ENCODE measurements at regions not wholly inside any gene's neighbourhood (a gene's known extent, or its start where the extent isn't known, plus 50 kb on each side); places are given as distances from the start of the nearest gene placed in this dataset.

- DNase-seq: no peak
Measured at GRCh38 chr20:48291896-48292295, 506.6 kb upstream of the SULF2 start.

DNA sequence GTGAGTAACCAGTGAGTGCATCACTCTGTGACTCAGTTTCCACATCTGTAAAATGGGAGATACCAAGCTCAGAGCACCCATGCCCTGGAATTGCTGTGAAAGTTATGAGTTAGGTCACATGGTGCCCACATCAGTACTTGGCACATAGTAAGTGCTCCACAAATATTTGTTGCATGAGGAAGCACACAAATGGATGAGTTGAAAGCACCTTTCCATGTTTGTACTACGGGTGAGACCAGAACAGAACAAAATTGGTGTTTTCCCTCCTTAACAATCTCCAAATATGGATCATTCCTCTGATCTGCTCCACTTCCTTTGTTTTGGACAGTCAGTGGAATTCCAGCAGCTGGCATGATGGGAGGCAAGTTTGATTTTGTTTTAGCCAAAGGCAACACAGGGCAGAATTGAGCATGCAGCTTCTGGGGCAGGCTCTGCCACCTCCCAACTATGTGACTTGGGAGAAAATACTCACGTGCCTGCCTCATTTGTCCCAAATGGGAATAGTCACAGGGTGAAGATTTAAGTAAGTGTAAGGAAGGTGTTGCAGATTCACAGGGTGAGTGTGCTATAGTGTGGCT lies 503.7 kb upstream of the SULF2 start:
- no peak for DNase-seq

DNA sequence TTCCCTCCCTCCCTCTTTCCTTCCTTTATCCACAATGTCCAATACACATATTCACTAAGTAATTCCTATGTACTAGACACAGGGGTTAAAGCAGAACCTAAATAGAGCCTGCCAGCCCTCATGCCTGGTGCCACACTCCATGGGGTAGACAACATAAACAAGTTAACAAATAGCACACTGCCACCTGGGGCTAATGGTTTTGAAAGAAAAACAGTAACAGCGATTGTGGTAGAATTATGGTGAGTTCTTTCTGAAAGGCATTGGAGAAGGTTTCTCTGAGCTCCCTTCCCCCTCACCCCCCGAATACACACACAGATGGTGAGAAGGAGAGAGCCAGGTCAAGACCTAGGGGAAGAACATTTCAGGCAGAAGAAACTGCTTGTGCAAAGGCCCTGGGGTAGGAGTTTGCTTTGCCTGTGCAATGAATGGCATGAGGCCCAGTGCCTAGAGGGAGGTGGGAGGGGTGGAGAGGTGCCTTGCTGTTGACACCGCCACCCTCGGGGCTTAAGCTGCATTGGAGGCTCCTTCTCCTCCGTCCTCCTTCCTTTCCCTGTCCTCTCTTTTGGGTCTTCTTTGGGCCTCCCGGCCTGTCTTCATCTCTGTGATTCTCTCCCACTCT lies 502.4 kb upstream of the SULF2 start:
- no peak for DNase-seq

- DNase-seq: no peak
Measured at GRCh38 chr20:48287021-48287494, 501.8 kb upstream of the SULF2 start.

DNA sequence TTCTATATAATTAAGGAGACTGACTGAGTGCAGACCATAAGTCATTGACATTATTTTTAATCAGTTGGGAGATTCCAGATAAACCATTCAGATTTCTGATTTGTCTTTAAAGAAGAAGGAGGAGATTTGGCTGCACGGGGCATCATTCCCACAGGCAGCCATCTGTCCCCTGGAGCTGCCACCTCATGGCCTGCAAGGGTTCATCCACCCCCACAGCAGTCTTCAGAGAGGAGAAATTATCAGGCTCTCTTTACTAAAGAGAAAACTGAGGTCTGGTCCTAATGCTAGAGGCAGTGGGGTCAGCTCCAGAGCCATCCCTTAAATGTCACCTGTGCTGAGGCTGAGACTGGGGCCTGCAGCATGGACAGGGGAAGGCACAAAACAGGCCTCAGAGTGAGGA lies 501.3 kb upstream of the SULF2 start:
- no peak for DNase-seq

DNA sequence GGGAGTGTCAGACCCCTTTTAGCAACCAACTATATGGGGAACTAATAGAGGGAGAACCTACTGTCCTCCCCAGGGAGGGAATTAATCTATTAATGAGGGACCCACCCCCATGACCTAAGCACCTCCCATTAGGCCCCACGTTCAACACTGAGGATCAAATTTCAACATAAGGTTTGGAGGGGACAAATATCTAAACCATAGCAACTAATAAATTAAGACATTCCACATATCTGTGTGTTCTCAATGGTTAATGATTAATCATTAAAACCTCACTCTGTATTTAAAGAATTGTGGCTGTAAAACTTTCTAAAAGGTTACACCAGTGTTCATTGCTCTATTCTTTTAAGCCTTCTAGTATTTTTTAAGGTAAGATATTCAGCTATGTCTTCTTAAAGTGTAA lies 500.4 kb upstream of the SULF2 start:
- no peak for DNase-seq

DNA sequence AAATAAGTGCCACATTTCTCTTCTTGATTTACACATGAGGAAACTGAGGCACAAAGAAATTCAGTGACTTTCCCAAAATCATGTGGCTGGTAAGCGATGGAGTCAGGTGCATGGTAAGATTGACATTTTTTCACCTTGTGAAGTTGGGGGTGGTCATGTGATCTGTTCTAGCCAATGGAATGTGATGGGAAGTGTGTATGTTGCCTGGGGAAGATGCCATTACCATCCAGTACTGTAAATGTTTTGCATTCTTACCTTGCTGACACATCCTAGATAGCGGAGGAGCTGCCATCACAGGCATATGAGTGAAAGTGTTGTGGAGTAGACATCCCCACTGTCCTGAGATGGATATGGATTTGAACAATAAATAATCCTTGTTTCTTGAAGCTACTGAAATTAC lies 499.6 kb upstream of the SULF2 start:
- no peak for DNase-seq

- DNase-seq: no peak
Measured at GRCh38 chr20:48284315-48284714, 499.0 kb upstream of the SULF2 start.

GRCh38 chr20:48283470-48284110 lies 498.3 kb upstream of the SULF2 start:
- DNase-seq: no peak

DNA sequence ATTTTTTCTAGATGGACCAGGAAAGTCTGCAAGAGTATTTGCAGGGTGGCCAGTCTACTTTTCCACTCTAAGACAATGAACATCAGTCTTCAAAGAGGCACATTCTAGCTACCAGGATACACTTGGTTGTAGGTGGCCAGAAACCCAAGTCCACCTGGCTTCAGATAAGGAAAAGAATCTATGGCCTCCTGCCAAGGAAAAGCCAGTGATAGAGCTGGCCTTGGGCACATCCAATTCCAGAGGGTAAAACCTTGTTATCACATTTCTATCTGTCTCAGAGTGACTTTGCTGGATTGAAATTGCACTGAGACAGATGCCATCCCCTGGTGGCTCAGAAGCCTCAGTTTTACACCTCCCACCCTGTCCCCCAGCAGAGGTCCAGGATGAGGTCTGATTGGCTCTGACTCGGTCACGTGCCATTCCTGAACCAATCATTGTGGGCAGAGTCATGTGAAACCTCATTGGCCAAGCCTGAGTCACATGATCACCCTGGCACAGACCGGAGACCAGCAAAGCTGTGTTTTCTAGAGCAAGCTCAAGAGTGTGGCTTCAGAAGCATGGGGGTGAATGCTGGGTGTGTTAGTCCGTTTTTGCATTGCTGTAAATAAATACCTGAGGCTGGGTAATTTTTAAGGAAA lies 497.4 kb upstream of the SULF2 start:
- no peak for DNase-seq

DNA sequence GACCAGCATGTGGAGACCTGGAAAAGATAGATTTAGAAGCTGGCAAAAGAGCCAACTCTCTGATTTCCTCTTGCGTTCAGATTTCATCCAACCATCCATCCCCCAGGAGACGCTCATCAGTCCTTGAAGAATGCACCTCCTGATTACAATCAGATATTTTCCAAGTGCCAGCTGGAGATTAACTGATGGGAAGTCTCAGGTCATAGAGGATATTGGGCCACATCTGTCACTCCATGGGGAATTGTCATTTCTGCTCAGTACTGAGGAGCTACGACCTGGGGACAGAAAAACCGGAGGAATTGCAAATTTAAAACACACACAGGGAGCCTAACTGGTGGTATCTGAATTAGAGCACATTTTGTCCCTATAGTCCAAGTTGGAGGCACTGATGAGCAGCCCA lies 496.2 kb upstream of the SULF2 start:
- DNase-seq: no peak

DNA sequence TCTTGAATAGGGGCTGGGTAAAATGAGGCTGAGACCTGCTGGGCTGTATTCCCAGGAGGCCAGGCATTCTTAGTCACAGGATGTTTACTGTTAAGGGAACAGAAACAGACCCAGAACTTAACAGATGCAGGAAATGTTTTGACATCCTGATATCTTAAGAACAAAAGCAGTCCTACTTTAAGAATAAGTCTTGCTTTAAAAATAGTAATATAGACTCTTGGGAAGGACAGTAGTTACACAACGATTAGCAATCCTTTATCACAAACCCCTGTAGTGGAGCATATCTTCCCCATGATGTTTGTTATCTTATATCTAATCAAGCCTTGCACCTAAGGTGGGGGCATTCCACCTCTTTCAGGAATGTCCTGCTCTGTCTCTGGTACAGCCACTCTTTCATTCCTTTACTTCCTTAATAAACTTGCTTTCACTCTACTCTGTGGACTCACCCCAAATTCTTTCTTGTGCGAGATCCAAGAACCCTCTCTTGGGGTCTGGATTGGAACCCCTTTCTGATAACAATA lies 493.7 kb upstream of the SULF2 start:
- no peak for DNase-seq

- no peak for DNase-seq
Measured at GRCh38 chr20:48277266-48277665, 492.0 kb upstream of the SULF2 start.

DNA sequence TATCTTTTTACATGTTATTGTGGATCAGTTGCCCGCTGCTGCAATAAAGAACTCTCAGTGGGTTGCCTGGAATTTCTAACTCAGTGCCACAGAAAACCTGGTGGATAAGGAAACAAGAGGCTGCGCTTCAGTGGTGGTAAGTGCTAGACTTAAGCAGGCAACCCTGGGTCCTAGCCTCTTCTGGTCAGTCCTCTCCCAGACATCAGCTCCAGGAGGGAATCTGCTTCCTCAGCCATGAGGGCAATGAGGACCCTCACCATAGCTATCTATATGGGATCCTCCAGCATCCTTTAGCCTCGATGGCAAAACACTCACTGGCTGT lies 490.7 kb upstream of the SULF2 start:
- DNase-seq: no peak

DNA sequence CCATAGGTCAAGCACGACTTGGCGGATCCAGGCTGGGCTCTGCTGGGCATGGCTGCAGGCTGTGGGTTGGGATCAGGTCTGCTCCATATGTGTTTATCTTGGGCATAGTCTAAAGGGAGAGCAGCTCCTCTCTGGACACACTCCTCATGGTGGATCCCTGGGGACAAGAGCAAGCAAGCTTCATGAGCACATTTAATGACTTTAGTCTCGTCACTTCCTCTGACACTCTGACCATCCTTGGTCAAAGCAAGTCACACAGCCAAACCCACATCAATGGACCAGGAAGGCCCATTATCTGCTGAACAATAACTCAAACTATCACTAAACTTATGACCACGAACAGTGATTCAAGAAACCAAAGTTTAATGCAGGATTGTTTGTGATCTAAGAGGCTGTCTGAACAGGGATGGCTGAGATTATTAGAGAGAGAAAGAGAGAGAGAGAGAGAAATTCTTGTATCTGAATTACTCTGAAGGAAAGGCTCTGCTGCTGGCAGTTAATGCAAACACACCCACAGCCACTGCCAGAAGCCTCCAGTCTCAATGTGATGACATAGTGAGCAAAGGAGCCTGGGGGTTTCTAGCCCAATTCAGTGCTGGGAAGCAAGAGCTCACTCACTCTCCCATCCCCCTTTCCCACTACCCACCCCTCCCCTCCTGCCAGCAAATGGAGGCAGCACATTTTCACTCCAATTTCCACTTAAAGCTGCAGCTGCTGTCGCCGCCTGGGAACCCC lies 490.2 kb upstream of the SULF2 start:
- no peak for DNase-seq

DNA sequence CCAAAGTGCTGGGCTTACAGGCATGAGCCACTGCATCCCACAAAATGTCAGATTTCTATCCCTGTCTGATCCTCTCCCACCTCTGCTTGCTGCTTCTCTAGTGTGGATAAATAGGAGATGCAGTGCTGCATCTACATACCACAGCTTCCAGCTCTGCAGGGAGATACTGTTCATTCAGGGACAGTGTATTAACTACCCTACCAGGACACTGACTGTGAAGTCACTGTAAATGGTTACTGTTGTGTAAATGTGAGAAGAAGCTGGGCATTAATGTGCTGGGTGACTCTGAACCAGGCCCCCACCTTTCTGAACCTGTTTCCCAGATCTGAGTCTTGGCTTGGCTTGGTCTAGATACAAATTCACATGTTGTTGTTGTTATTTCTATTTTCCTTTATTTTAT lies 488.6 kb upstream of the SULF2 start:
- no peak for DNase-seq

DNA sequence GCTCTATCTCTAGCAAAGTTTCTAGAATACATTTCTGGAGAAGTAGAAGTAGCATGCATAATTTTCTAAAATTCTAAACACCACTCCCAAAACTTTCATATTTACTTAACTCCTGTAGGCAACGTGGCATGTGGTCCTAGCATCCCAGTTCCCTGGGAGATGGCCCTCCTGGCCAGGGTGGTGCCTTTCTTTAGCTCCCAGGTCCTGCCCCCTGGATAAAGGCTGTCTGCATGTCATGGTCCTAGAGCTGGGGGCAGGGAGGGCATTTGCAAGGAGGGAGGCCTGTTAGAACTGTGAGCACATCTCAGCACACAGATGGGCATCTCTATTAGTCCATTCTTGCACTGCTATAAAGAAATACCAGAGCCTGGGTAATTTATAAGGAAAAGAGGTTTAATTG lies 485.6 kb upstream of the SULF2 start:
- DNase-seq: no peak

DNA sequence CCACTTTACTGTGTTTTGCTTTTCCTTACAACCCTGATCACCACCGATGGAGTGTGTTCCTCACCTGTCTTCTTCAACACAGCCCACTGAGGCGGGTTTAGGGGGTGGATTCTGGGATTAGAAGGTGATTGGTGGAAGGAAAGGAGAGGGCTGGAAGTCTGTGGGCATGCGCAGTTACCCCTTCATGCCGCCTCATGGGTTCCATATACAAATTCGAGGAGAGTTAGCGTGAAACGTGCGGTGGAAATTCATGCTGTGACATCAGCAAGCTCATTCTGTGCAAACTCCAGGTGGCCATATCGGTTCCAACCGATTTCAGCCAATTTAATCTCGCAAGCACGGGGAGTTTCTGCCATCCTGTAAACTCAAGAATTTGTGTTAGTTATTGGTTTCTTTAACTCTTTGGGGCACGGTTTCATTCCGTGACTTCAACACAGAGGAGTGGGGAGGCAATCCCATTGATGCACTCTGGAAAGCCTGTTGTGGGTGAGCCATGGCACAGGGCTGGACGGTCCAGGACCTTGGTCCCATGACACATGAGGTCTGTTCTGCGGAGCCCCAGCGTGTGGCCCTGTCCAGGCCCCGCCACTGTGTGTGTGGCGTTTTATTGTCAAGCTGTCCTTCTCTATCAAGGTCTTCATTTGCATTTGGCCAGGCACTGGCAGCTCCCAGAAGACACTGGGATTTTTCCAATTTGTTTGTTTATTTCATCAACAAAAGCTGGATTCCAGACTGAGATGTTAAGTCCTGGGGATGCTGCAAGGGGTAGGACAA lies 482.8 kb upstream of the SULF2 start:
- DNase-seq: no peak

DNA sequence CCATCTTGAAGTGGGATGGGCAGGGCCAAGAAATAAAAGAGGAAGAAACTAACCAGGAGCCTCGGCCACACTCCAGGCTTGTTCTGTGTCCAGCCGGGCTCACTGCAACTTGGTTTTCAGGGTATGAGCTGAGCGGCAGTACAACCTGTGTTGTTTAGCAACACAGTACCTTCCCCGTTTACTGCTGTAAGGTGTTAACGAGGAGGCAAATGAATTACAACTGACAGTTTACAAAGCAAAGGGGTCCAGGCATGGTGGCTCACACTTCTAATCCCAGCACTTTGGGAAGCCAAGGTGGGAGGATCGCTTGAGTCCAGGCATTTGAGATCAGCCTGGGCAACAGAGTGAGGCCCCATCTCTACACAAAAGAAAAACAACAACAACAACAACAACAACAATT lies 481.3 kb upstream of the SULF2 start:
- no peak for DNase-seq

DNA sequence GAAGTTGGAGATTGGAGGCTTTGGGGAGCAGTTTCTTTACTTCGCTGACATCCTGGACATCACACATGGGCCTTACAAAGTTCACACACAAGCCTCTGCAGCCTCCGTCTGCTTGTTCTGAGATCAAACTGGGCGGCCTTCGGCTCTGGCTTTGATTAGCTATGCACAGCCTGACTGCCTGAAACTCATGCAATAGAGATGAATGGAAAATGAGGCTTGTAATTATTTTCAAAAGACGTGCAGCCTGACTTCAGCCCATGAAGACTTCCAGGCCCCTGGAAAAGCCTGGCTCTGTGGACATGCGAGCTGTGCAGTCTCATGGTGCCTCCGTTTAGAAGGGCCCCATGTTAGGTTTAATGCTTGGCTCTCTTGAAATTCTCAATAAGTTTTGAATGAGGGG lies 480.5 kb upstream of the SULF2 start:
- DNase-seq: no peak

DNA sequence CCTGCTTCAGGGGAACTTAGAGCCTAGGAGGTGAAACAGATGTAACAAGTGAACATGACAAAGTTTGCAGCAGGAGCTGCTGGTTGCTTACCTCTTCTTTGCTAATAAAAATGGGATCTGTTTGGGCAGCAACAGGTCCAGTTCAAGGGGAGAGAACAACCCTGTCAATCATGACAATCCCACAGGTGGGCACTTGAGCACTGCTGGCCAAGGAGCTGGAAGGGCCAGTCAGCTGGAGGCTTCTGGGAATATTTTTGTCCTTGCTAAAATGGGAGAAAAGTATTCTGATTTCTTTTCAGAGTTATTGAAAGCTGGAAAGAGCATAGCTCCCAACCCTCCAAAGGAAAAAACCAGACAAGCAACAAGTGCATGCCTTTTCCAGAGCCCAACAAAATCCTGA lies 477.7 kb upstream of the SULF2 start:
- no peak for DNase-seq

- DNase-seq: no peak
Measured at GRCh38 chr20:48262466-48262865, 477.2 kb upstream of the SULF2 start.

All from CD4-positive, alpha-beta T cell treated with Interleukin-4 for 1 hour (primary cell).